Kidney (tissue), 13 donors: ENCODE measurements at regions not wholly inside any gene's neighbourhood (a gene's known extent, or its start where the extent isn't known, plus 50 kb on each side); places are given as distances from the start of the nearest gene placed in this dataset.
"Not testable (repeated sequence)": the region's sequence is repeated elsewhere in the genome, so short reads cannot be mapped to it uniquely, and the experiment has no call there.

ENCODE experiments used
- DNase-seq, 5 donors: peaks; one replicate each; pipeline ENCODE4 v3.0.0-alpha.2; 2013 to 2020
- FAIRE-seq: peaks from 2 replicates; lab custom pipeline; 2012; peaks lifted over from hg19 to GRCh38; lab: Jason Lieb, UNC
- H3K27ac ChIP-seq, 2 donors: one replicate each; pipeline ENCODE4 v1.7.0; 2013; ENCODE audit warnings: low read depth in 2 of 2, low read length in 2 of 2, inconsistent platforms in 1 of 2
- H3K27me3 ChIP-seq: one replicate; pipeline ENCODE4 v1.7.1; 2013; ENCODE audit warnings: low read length, inconsistent platforms; ENCODE audit not compliant: control insufficient read depth, insufficient read depth
- H3K36me3 ChIP-seq, 3 donors: one replicate each; pipeline versions ENCODE4 v1.7.0 to v1.7.1; 2013; ENCODE audit warnings: low read length in 3 of 3, control low read depth in 1 of 3, inconsistent platforms in 1 of 3; ENCODE audit not compliant: insufficient read depth in 3 of 3, control insufficient read depth in 2 of 3
- H3K4me1 ChIP-seq, 3 donors: one replicate each; pipeline versions ENCODE4 v1.7.0 to v1.7.1; 2013; ENCODE audit warnings: low read length in 3 of 3, inconsistent platforms in 1 of 3, low read depth in 1 of 3; ENCODE audit not compliant: control insufficient read depth in 2 of 3, insufficient read depth in 2 of 3
- H3K4me3 ChIP-seq, 3 donors: one replicate each; pipeline versions ENCODE4 v1.7.0 to v1.8.1; 2013; ENCODE audit warnings: low read length in 3 of 3, control low read depth in 1 of 3, inconsistent platforms in 1 of 3
- H3K9ac ChIP-seq, 3 donors: one replicate each; pipeline versions ENCODE4 v1.7.0 to v1.7.1; 2013; ENCODE audit warnings: low read length in 3 of 3, control low read depth in 1 of 3, inconsistent platforms in 1 of 3
- H3K9me3 ChIP-seq, 3 donors: one replicate each; pipeline versions ENCODE4 v1.7.0 to v1.7.1; 2013; ENCODE audit warnings: low read length in 3 of 3, control low read depth in 1 of 3, inconsistent platforms in 1 of 3; ENCODE audit not compliant: control insufficient read depth in 2 of 3, insufficient read depth in 1 of 3
- CTCF ChIP-seq: IDR thresholded peaks from 3 replicates; pipeline ENCODE4 v1.5.1; 2012; ENCODE audit warnings: mild to moderate bottlenecking, moderate library complexity, borderline replicate concordance; ENCODE audit not compliant: insufficient read depth; ENCODE audit errors: extremely low read depth
- intact Hi-C: fragments of 100-400 bp; cut with DNase I; formaldehyde crosslinking; loops from one replicate; pipeline ENCODE4 v1.11.1; 2022
- donor health status: control.
- donor health status: control.
- donor health status: control.
- donor health status: control.
- donor health status: control.
- donor health status: DM: yes; HTN: yes; CAD: no.
- donor health status: Normal renal cell carcinoma (clear cell type).

- no peak overlapping the region for H3K27ac ChIP-seq
- no peaks in the 10 kb centered on the region for H3K36me3 ChIP-seq
- FAIRE-seq (no peak), DNase-seq (no peak)
- intact Hi-C loops = no loop called here
- TF ChIP-seq CTCF = no peak
- no peaks in the 10 kb centered on the region for H3K27me3 ChIP-seq
- H3K4me1 ChIP-seq = no peaks in the 10 kb centered on the region
- H3K9ac ChIP-seq = no peak overlapping the region
- no peaks in the 10 kb centered on the region for H3K9me3 ChIP-seq
- H3K4me3 ChIP-seq = no peak overlapping the region
These were observed 1016.4 kb upstream of the KCND2 start for GRCh38 chr7:119256446-119257131.

- H3K4me1 ChIP-seq, H3K27ac ChIP-seq, intact Hi-C loops, H3K36me3 ChIP-seq, H3K4me3 ChIP-seq, FAIRE-seq, H3K9me3 ChIP-seq, DNase-seq, H3K9ac ChIP-seq, H3K27me3 ChIP-seq: not testable (repeated sequence)
These were observed 1006.2 kb upstream of the KCND2 start for GRCh38 chr7:119266790-119267189.

DNA sequence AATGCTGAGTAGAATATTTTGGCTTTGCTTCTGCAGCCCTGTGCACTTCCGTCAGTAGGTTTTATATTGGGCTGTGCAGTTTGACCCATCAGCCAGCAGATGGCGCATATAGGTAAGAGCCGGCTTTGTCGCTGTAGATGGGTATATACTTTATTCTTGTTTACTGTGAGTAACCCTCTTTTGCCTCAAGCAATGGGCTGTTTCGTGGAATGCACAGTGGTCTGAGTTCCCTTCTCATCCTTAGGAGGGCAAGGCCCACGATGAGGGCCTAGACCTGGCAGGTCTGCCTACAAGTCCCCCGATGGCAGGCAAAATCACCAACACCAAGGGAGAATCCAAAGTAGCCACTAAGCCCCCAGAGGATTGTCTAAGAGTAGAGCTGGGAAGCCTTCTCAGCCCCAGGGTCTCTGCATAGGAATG, 1002.9 kb upstream of the KCND2 start:
- Histone ChIP-seq H3K9ac (no peak overlapping the region), H3K4me1 (no peaks in the 10 kb centered on the region), H3K9me3 (no peaks in the 10 kb centered on the region), H3K27ac (no peak overlapping the region), H3K4me3 (no peak overlapping the region), H3K36me3 (no peaks in the 10 kb centered on the region), H3K27me3 (no peaks in the 10 kb centered on the region)
- intact Hi-C loops = no loop called here
- TF ChIP-seq CTCF = peak; percentile 71
- peak in 4 of 5 donors; percentile 50 to 83 (median 56) for DNase-seq
- FAIRE-seq = no peak

GRCh38 chr7:119270644-119271043, 1002.3 kb upstream of the KCND2 start:
- H3K4me1 ChIP-seq = no peaks in the 10 kb centered on the region
- TF ChIP-seq CTCF = no peak
- intact Hi-C loops = no loop called here
- no peaks in the 10 kb centered on the region for H3K36me3 ChIP-seq
- H3K27ac ChIP-seq = no peak overlapping the region
- no peaks in the 10 kb centered on the region for H3K27me3 ChIP-seq
- H3K9me3 ChIP-seq = no peaks in the 10 kb centered on the region
- FAIRE-seq (no peak), DNase-seq (no peak)
- H3K4me3 ChIP-seq = no peak overlapping the region
- no peak overlapping the region for H3K9ac ChIP-seq
